SK-N-SH treated with all-trans-retinoic acid at 6 μM for 48 hours (cell line): ENCODE measurements at regions not wholly inside any gene's neighbourhood (a gene's known extent, or its start where the extent isn't known, plus 50 kb on each side); places are given as distances from the start of the nearest gene placed in this dataset.

Experiments
- ZNF70 ChIP-seq: fragments of 450-650 bp; formaldehyde crosslinking; IDR thresholded peaks from 2 replicates; pipeline ENCODE4 v1.5.0; 2020; ENCODE audit warnings: mild to moderate bottlenecking, moderate library complexity
- TF ChIP-seq, protein P1 (sequence below): fragments of 250-450 bp; sonication (Bioruptor Pico); IDR thresholded peaks from 2 replicates; pipeline ENCODE4 v1.8.0; 2021; ENCODE audit warnings: low read depth, mild to moderate bottlenecking, moderate library complexity, borderline replicate concordance

DNA sequence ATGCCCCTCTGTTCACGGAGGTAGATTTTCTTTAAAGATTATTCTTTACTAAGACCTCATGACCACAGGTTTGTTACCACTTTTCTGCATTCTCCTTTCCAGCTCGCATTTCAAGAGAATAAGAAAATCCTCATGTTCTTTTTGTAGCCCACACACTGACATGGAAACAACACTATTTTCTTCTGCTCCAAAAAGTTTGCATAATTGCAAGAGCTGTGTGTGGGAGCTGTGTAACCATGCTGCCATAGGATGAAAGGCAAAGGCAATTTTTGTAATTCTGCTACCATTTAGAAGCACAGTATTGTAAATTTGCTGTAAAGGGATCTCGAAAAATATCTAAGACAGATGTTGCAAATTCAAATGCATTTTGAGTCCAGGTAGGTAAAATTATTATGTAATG lies 302.4 kb upstream of the EMCN start:
- TF ChIP-seq, protein P1, sequence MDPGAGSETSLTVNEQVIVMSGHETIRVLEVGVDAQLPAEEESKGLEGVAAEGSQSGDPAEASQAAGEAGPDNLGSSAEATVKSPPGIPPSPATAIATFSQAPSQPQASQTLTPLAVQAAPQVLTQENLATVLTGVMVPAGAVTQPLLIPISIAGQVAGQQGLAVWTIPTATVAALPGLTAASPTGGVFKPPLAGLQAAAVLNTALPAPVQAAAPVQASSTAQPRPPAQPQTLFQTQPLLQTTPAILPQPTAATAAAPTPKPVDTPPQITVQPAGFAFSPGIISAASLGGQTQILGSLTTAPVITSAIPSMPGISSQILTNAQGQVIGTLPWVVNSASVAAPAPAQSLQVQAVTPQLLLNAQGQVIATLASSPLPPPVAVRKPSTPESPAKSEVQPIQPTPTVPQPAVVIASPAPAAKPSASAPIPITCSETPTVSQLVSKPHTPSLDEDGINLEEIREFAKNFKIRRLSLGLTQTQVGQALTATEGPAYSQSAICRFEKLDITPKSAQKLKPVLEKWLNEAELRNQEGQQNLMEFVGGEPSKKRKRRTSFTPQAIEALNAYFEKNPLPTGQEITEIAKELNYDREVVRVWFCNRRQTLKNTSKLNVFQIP = no peak
- no peak for TF ChIP-seq ZNF70 (CRISPR knock-in tag)
